Heart left ventricle (tissue), 16 donors: ENCODE measurements at regions not wholly inside any gene's neighbourhood (a gene's known extent, or its start where the extent isn't known, plus 50 kb on each side); places are given as distances from the start of the nearest gene placed in this dataset.

Experiments used
- ATAC-seq, 4 donors: fragments of 200-7000 bp; cut with Tn5 transposase; one replicate each; pipeline ENCODE4 v1.9.1; 2020 to 2022; ENCODE audit warnings: moderate library complexity in 4 of 4, mild to moderate bottlenecking in 3 of 4, moderate number of reproducible peaks in 1 of 4
- DNase-seq, 5 donors: peaks; one replicate each; pipeline ENCODE4 v3.0.0-alpha.2; 2020
- H3K27ac ChIP-seq, 12 donors: fragments of 200-600 bp; sonication (generic) in 4 of 12; one replicate each; pipeline versions ENCODE4 v1.5.0 to v1.8.0; 2016 to 2022; ENCODE audit warnings: mild to moderate bottlenecking in 2 of 12
- H3K27me3 ChIP-seq, 9 donors: fragments of 200-600 bp; sonication (generic) in 2 of 9; one replicate each; pipeline versions ENCODE4 v1.5.1 to v1.8.0; 2016 to 2022; ENCODE audit warnings: mild to moderate bottlenecking in 3 of 9
- H3K36me3 ChIP-seq, 9 donors: fragments of 200-600 bp; sonication (generic) in 2 of 9; one replicate each; pipeline versions ENCODE4 v1.5.0 to v1.8.0; 2018 to 2022; ENCODE audit warnings: mild to moderate bottlenecking in 2 of 9
- H3K4me1 ChIP-seq, 12 donors: fragments of 200-600 bp; sonication (generic) in 4 of 12; one replicate each; pipeline versions ENCODE4 v1.5.0 to v1.8.0; 2016 to 2022; ENCODE audit warnings: mild to moderate bottlenecking in 3 of 12
- H3K4me3 ChIP-seq, 12 donors: fragments of 200-600 bp; sonication (generic) in 4 of 12; one replicate each; pipeline versions ENCODE4 v1.5.0 to v1.8.0; 2017 to 2022; ENCODE audit warnings: mild to moderate bottlenecking in 9 of 12, moderate library complexity in 4 of 12
- H3K9me3 ChIP-seq, 12 donors: fragments of 200-600 bp; sonication (generic) in 4 of 12; one replicate each; pipeline versions ENCODE4 v1.5.0 to v1.8.0; 2016 to 2022; ENCODE audit warnings: mild to moderate bottlenecking in 1 of 12
- POLR2A ChIP-seq, 2 donors: fragments of 450-650 bp; IDR thresholded peaks; one replicate each; pipeline ENCODE4 v1.6.1; 2017; ENCODE audit warnings: antibody characterized with exemption in 2 of 2, mild to moderate bottlenecking in 2 of 2, moderate library complexity in 2 of 2
- WGBS, 4 donors: extraction: QIAGEN DNeasy Blood & Tissue Kit in 2 of 4; methylation state at CpG; one replicate each; pipeline versions ENCODE4 v1.1.5 to v1.1.7; 2013 to 2018; 5-methylcytosine and 5-hydroxymethylcytosine counted together
- intact Hi-C, 10 donors: fragments of 100-400 bp; cut with DNase I; formaldehyde crosslinking; loops; one replicate each; pipeline versions ENCODE4 v1.11.1 to v1.14.2; 2022
- TF ChIP-seq, protein P1 (sequence below), 12 donors: fragments of 200-600 bp; sonication (generic) in 4 of 12; IDR thresholded peaks; one replicate each; pipeline versions ENCODE4 v1.5.0 to v1.8.0; 2018 to 2022; ENCODE audit warnings: antibody characterized with exemption in 12 of 12, mild to moderate bottlenecking in 5 of 12
- donor health status: ischemic (EF 13 %, LVEDD 7.1; RV severe dilation, severe dysfunction).
- donor health status: healthy with polysubstance abuse.
- donor health status: DM: no; HTN: yes; CAD: no.
- donor health status: DM: no; HTN: no; CAD: no.
- donor health status: ischemic (EF 25% LVEDD 6.9; RV normal size, moderate dysfunction).
- donor health status: ischemic (EF 25% LVEDD 5.7; RV mildly dilated, moderate dysfunction).
- donor health status: healthy.
- donor health status: DM: yes; HTN: yes; CAD: no.
- donor health status: ischemic (EF 35%, LVEDD 5.7; RV mildly dilated, moderate dysfunction).
- donor health status: nonischemic (EF 11% LVEDD 7.7; RV severe dilation, severe dysfunction).
- donor health status: DM: yes; HTN: yes; CAD: no.
- donor health status: PGD.
- donor health status: ischemic (EF 29% LVEDD 5.4; RV normal size, mild dysfunction).
- donor health status: nonischemic (EF 23%, LVEDD 6.1; RV moderate dilation, normal function).

DNA sequence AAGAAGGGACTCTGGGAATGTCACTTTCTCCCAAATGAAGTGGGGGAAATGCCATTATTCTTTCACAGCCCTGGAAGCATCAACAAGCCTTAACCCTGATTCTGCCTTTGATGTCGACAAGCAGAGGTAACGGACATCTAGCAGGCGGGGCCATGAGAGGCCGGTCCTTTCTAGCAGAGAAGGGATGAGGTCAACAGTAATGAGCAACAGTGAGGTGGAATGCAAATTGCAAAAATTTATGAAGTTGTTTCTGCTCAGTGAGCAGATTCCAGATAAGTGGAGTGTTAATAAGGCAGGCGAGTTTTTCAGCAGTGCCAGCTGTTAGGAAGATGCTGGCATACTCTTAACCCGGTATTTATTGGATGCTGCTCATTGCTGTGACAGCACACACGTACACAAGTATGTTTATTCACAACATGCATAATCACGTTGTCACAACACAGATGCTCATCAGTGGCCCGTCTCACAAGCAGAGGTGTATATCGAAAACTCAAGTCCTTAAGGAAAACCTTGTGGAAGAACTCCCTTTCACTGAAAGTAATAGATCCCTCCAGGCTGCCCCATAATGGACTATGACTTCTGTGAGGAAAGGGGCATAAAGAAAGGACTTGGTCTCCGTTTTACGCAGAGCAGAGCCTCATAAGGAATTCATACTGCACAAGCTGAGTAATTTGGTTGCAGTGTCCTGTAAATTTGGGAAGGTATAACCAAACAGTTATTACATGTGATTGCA lies 329.0 kb downstream of the IGSF11 start:
- Histone ChIP-seq H3K36me3 (no peaks in the 10 kb centered on the region), H3K4me3 (no peak overlapping the region), H3K4me1 (no peaks in the 10 kb centered on the region), H3K9me3 (no peaks in the 10 kb centered on the region), H3K27me3 (no peaks in the 10 kb centered on the region), H3K27ac (no peak overlapping the region)
- WGBS, 4 donors: 70 to 72% (median 70%) methylated on average over 12 of the region's 12 CpGs
- intact Hi-C loops: no loop called here
- DNase-seq: no peak
- no peak for TF ChIP-seq POLR2A (IDR thresholded peaks at IDR 0.05)
- TF ChIP-seq, protein P1, sequence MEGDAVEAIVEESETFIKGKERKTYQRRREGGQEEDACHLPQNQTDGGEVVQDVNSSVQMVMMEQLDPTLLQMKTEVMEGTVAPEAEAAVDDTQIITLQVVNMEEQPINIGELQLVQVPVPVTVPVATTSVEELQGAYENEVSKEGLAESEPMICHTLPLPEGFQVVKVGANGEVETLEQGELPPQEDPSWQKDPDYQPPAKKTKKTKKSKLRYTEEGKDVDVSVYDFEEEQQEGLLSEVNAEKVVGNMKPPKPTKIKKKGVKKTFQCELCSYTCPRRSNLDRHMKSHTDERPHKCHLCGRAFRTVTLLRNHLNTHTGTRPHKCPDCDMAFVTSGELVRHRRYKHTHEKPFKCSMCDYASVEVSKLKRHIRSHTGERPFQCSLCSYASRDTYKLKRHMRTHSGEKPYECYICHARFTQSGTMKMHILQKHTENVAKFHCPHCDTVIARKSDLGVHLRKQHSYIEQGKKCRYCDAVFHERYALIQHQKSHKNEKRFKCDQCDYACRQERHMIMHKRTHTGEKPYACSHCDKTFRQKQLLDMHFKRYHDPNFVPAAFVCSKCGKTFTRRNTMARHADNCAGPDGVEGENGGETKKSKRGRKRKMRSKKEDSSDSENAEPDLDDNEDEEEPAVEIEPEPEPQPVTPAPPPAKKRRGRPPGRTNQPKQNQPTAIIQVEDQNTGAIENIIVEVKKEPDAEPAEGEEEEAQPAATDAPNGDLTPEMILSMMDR (IDR thresholded peaks at IDR 0.05): no peak
- no peak for ATAC-seq

DNA sequence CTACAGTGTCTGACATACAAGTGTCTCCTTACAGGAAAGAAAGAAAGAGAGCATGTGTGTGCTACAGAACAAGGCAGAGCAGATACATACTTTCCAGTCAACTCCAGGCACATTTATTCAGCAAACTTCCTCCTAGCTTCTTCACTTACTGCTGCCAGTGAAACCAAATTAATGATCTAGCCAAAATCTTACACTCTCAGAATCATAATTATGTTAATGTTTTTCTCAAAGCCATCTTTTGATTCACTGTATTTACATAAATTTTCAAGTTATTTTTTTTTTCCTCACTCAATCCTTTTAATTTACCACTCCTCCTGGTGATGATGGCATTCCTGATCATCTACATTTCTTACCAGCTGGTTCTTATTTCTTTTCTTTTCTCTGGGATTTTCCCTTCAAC lies 326.7 kb downstream of the IGSF11 start:
- Histone ChIP-seq H3K36me3 (no peaks in the 10 kb centered on the region), H3K27me3 (no peaks in the 10 kb centered on the region), H3K4me3 (no peak overlapping the region), H3K27ac (no peak overlapping the region), H3K4me1 (no peaks in the 10 kb centered on the region), H3K9me3 (no peaks in the 10 kb centered on the region)
- DNase-seq: no peak
- no peak for ATAC-seq
- TF ChIP-seq, protein P1 (IDR thresholded peaks at IDR 0.05): no peak
- intact Hi-C loops: no loop called here

- ATAC-seq: no peak
These were observed 324.1 kb downstream of the IGSF11 start for GRCh38 chr3:118710532-118710931.

GRCh38 chr3:118713502-118714207 lies 321.0 kb downstream of the IGSF11 start:
- ATAC-seq (no peak), DNase-seq (no peak)
- Histone ChIP-seq H3K27ac (no peak overlapping the region), H3K36me3 (no peaks in the 10 kb centered on the region), H3K4me1 (no peaks in the 10 kb centered on the region), H3K9me3 (peaks cover 0 to 3% (median 0%) of the 10 kb centered on the region in 12 donors), H3K27me3 (no peaks in the 10 kb centered on the region), H3K4me3 (no peak overlapping the region)
- TF ChIP-seq, protein P1 (IDR thresholded peaks at IDR 0.05): no peak
- no peak for TF ChIP-seq POLR2A (IDR thresholded peaks at IDR 0.05)
- 69 to 77% (median 72%) methylated on average over 3 of the region's 3 CpGs for WGBS, 4 donors
- intact Hi-C loops: no loop called here

More at GRCh38 chr3:118710532-118710931, 324.1 kb downstream of the IGSF11 start:
- H3K4me3 ChIP-seq: no peak overlapping the region
- H3K27me3 ChIP-seq: no peaks in the 10 kb centered on the region
- no peak for DNase-seq
- H3K4me1 ChIP-seq: no peaks in the 10 kb centered on the region
- no peaks in the 10 kb centered on the region for H3K36me3 ChIP-seq
- intact Hi-C loops: no loop called here
- WGBS, 4 donors: 73 to 81% (median 80%) methylated on average over 2 of the region's 2 CpGs
- no peak overlapping the region for H3K27ac ChIP-seq
- H3K9me3 ChIP-seq: no peaks in the 10 kb centered on the region
- no peak for TF ChIP-seq POLR2A (IDR thresholded peaks at IDR 0.05)
